GM18951 (cell line): ENCODE measurements at regions not wholly inside any gene's neighbourhood (a gene's known extent, or its start where the extent isn't known, plus 50 kb on each side); places are given as distances from the start of the nearest gene placed in this dataset.
"Not testable (repeated sequence)": the region's sequence is repeated elsewhere in the genome, so short reads cannot be mapped to it uniquely, and the experiment has no call there.

ENCODE experiments used
- POLR2A ChIP-seq: IDR thresholded peaks from 4 replicates; pipeline ENCODE4 v1.6.1; 2011; ENCODE audit warnings: mild to moderate bottlenecking; ENCODE audit not compliant: insufficient read length, insufficient read depth; ENCODE audit errors: extremely low read depth
- in situ Hi-C: fragments of 300-500 bp; cut with MboI; formaldehyde crosslinking; loops from one replicate; pipeline ENCODE4 v1.12.0; 2022; ENCODE audit warnings: low sequenced_read_pairs, mixed read lengths, inconsistent platforms; ENCODE audit not compliant: unreplicated experiment

- TF ChIP-seq POLR2A, result no peak
- in situ Hi-C loops, result no loop called here
These were observed 511.1 kb downstream of the DIRAS2 start for GRCh38 chr9:90131568-90131967.

DNA sequence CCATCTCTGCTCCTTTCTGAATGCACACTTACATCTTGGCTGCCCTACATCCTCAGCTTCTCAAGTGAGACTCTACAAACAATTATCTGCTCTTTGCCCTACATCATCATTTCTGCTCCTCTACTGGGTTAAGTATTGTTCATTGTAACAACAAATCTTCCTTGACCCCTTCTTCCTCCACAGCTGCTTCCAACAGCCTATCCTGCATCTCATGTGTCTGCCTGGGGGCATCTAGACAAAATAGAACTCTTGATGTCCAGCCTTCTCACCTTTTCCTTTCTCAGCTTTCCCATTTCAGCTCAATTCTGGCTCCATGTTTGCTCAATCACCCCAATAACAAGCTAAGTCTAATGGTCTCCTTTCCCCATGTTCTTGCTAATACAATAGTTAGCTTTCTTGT is 509.8 kb downstream of the DIRAS2 start:
- no peak for TF ChIP-seq POLR2A
- in situ Hi-C loops, result no loop called here

DNA sequence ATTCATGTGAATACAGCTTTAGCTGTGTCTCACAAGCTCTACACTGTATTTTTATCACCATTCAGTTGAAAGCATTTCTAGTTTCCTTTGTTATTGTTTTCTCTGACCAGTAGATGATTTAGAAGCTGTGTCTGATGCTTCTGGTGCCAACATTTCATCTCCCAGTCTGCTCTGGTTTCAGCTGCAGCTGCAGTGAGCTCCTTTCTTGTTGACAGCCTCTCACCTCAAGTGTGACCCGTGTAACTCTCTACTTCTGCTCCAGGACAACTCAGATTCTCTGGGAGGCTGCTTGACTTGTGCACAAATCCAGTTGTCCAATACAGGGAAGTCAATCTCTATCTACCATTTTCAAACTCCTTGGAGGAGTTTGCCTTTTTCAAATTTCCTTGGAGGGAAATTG is 504.8 kb downstream of the DIRAS2 start:
- in situ Hi-C loops, result no loop called here
- TF ChIP-seq POLR2A, result no peak

DNA sequence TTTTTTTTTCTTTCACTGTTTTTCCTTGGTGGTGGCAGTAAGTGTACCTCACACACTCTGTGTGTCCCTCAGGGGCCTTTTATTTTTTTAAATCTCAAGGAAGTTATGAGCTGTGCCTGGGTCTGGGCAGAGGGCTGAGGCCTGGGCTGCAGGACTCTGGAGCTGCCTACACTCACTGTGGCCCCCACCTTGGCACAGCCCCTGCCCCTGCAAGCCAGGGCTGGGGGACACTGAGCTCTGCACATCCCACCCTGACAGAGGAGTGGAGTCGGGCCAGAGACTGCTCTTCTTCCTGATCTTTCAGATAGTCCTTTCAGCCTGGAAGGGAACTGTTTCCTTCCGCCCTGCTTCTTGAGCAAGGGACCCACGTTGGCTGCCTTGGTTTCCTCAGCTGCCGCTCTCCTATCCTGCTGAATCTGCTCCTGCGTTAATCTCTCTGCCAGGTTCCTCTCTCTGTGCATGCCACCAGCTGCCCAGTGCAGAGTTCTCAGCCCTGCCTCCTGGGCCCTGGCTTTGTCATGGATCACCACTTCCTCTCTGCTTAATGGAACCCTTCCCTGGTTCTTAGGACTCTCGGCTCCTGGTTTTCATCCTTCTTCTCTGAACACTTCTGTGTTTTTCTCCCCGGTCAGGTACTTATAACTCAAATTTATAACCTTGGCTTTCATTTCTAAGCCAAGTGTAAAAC is 502.3 kb downstream of the DIRAS2 start:
- in situ Hi-C loops, result loop anchor here (10.0 kb wide), 1 partner anchor 615 kb away; no protein-coding TSS in a partner anchor
- no peak for TF ChIP-seq POLR2A

DNA sequence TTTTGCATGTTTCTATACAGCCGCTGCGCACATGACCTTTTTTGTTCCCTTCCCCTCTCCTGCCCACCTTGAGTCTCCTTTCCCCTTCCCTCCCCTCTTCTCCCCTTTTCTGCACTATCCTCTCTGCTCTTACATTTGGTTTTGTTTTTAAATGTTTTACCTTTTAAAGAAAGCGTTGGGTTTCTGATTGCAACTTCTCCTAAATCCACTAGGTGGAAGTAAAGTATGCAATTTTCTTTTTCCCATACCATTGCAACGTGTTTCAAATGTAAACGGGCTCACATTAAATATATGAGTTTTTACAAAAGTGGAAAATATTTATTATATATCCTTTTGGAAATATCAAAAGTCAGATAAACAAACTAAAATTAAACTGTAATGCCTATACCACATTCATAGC is 500.9 kb downstream of the DIRAS2 start:
- no peak for TF ChIP-seq POLR2A
- in situ Hi-C loops, result loop anchor here (10.0 kb wide), 1 partner anchor 613 kb away; no protein-coding TSS in a partner anchor

- no peak for TF ChIP-seq POLR2A
- in situ Hi-C loops, result loop anchor here (10.0 kb wide), 1 partner anchor 612 kb away; no protein-coding TSS in a partner anchor
These were observed 500.0 kb downstream of the DIRAS2 start for GRCh38 chr9:90142580-90142979.

DNA sequence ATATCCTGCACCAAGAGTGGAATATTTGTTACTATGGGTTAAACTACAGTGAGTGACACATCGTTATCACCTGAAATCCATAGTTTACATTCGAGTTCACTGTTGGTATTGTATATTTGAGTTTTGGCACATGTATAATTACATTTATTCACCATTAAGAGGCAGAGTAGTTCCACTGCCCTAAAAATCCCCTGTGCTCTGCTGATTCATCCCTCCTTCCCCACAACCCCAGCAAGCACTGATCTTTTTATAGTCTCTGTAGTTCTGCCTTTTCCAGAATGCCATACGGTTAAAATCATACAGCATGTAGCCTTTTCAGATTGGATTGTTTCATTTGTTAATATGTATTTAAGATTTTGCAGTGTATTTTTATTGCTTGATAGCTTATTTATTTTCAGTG is 495.2 kb downstream of the DIRAS2 start:
- no peak for TF ChIP-seq POLR2A
- in situ Hi-C loops, result loop anchor here (10.0 kb wide), 1 partner anchor 607 kb away; no protein-coding TSS in a partner anchor

GRCh38 chr9:90156318-90156717 is 486.3 kb downstream of the DIRAS2 start:
- in situ Hi-C loops, result no loop called here
- no peak for TF ChIP-seq POLR2A

DNA sequence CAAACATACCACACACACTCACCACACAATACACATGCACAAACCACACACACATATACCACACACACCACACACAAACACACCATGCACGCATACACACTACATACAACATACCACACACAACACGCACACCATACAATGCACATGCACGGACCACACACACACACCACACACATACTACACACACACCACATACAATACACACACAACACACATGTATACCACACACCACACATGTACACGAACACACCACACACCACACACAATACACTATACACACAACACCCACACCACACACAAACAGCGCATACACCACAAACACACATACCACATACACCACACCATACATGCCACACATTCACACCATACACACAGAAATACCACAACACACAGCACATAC is 480.3 kb downstream of the DIRAS2 start:
- in situ Hi-C loops, result no loop called here
- TF ChIP-seq POLR2A, result no peak

GRCh38 chr9:90162819-90163218 is 479.8 kb downstream of the DIRAS2 start:
- in situ Hi-C loops, result no loop called here
- no peak for TF ChIP-seq POLR2A

- in situ Hi-C loops, result no loop called here
- no peak for TF ChIP-seq POLR2A
These were observed 477.3 kb downstream of the DIRAS2 start for GRCh38 chr9:90165281-90165680.

DNA sequence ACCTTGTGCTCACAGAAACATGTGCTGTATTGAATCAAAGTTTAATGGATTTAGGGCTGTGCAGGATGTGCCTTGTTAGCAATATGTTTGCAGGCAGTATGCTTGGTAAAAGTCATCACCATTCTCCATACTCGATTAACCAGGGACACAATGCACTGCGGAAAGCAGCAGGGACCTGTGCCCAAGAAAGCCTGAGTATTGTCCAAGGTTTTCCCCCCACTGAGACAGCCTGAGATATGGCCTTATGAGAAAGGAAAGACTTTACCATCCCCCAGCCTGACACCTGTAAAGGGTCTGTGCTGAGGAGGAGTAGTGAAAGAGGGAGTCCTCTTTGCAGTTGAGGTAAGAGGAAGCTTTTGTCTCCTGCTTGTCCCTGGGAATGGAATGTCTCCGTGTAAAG is 476.2 kb downstream of the DIRAS2 start:
- in situ Hi-C loops, result not testable (repeated sequence)

- no peak for TF ChIP-seq POLR2A
- in situ Hi-C loops, result no loop called here
These were observed 474.7 kb downstream of the DIRAS2 start for GRCh38 chr9:90167914-90168313.

GRCh38 chr9:90169490-90169889 is 473.1 kb downstream of the DIRAS2 start:
- in situ Hi-C loops, result no loop called here
- TF ChIP-seq POLR2A, result no peak

DNA sequence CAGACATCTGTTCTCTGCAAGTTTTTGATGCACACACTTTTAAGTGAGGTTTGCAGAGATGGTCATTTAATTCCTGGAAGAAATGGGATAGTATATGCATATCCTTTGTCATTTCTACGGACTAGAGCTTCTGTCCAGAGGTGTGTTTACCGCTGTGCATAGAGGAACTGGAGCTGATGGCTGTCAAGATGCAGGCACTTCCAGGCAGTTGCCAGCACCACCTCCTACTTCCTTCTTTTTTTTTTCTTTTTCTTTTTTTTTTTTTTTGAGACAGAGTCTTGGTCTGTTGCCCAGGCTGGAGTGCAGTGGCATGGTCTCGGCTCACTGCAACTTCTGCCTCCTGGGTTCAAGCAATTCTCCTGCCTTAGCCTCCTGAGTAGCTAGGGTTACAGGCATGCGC is 468.7 kb downstream of the DIRAS2 start:
- in situ Hi-C loops, result not testable (repeated sequence)

DNA sequence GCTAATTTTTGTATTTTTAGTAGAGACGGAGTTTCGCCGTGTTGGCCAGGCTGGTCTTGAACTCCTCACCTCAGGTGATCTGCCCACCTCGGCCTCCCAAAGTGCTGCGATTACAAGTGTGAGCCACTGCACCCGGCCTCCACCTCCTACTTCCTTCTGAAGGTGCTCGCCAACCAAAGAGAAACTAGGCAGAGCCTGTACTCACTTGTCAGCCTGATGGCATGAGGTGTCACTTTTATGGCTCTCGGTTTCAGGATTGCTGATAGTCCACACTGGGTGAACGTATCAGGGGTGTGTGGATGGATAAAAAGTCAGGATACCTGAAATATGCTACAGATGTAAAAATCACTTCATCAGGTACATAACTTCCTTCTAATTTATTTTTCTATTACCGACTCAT is 468.3 kb downstream of the DIRAS2 start:
- in situ Hi-C loops, result not testable (repeated sequence)
